ENCODE measurements at regions not wholly inside any gene's neighbourhood (a gene's known extent, or its start where the extent isn't known, plus 50 kb on each side); places are given as distances from the start of the nearest gene placed in this dataset.
"Not testable (repeated sequence)": the region's sequence is repeated elsewhere in the genome, so short reads cannot be mapped to it uniquely, and the experiment has no call there.

- intact Hi-C loops (cut with DNase I; ENCODE audit: low total_unique reads) (no loop called here), in situ Hi-C loops (cut with MboI; ENCODE audit: low sequenced_read_pairs in 4 of 4) (no loop called here)
- no peaks in the 10 kb centered on the region for H3K36me3 ChIP-seq
- DNase-seq = no peak
- H3K27me3 ChIP-seq = no peaks in the 10 kb centered on the region
- no peak for ATAC-seq
- no peaks in the 10 kb centered on the region for H3K4me1 ChIP-seq
- TF ChIP-seq POLR2A (IDR thresholded peaks at IDR 0.05) (no peak), CTCF (IDR thresholded peaks at IDR 0.05 in 4 of 5, conservative IDR thresholded peaks at IDR 0.05 in 1 of 5) (no peak)
- no peak overlapping the region for H3K27ac ChIP-seq
- H3K9me3 ChIP-seq = no peaks in the 10 kb centered on the region
- no peak overlapping the region for H3K4me3 ChIP-seq
Observed at GRCh38 chr3:102037209-102037608, 187.9 kb downstream of the NFKBIZ start.

- in situ Hi-C loops (cut with MboI; ENCODE audit: low sequenced_read_pairs in 4 of 4) = no loop called here
- ATAC-seq (no peak), DNase-seq (no peak)
- no peak overlapping the region for H3K4me3 ChIP-seq
- no peaks in the 10 kb centered on the region for H3K27me3 ChIP-seq
- no peaks in the 10 kb centered on the region for H3K9me3 ChIP-seq
- H3K36me3 ChIP-seq = no peaks in the 10 kb centered on the region
- no peaks in the 10 kb centered on the region for H3K4me1 ChIP-seq
- intact Hi-C loops (cut with DNase I; ENCODE audit: low total_unique reads) = no loop called here
- H3K27ac ChIP-seq = no peak overlapping the region
- TF ChIP-seq POLR2A (IDR thresholded peaks at IDR 0.05) (no peak), CTCF (IDR thresholded peaks at IDR 0.05 in 4 of 5, conservative IDR thresholded peaks at IDR 0.05 in 1 of 5) (no peak)
Observed at GRCh38 chr3:102037791-102038190, 188.5 kb downstream of the NFKBIZ start.

GRCh38 chr3:102038477-102039142 lies 189.3 kb downstream of the NFKBIZ start:
- no peaks in the 10 kb centered on the region for H3K36me3 ChIP-seq
- DNase-seq (no peak), ATAC-seq (no peak)
- in situ Hi-C loops (cut with MboI; ENCODE audit: low sequenced_read_pairs in 4 of 4) (no loop called here), intact Hi-C loops (cut with DNase I; ENCODE audit: low total_unique reads) (no loop called here)
- no peak for TF ChIP-seq CTCF (IDR thresholded peaks at IDR 0.05 in 4 of 5, conservative IDR thresholded peaks at IDR 0.05 in 1 of 5)
- H3K27ac ChIP-seq = no peak overlapping the region
- H3K4me3 ChIP-seq = no peak overlapping the region
- no peaks in the 10 kb centered on the region for H3K4me1 ChIP-seq
- no peaks in the 10 kb centered on the region for H3K27me3 ChIP-seq
- H3K9me3 ChIP-seq = no peaks in the 10 kb centered on the region

GRCh38 chr3:102040144-102040543 lies 190.8 kb downstream of the NFKBIZ start:
- H3K36me3 ChIP-seq; intact Hi-C loops (cut with DNase I; ENCODE audit: low total_unique reads); H3K27ac ChIP-seq; H3K27me3 ChIP-seq; in situ Hi-C loops (cut with MboI; ENCODE audit: low sequenced_read_pairs in 4 of 4); H3K4me1 ChIP-seq; DNase-seq; ATAC-seq; H3K9me3 ChIP-seq; H3K4me3 ChIP-seq: not testable (repeated sequence)

GRCh38 chr3:102053375-102053989 lies 204.2 kb downstream of the NFKBIZ start:
- DNase-seq (no peak), ATAC-seq (no peak)
- Histone ChIP-seq H3K36me3 (no peaks in the 10 kb centered on the region), H3K4me1 (no peaks in the 10 kb centered on the region), H3K4me3 (no peak overlapping the region), H3K27me3 (no peaks in the 10 kb centered on the region), H3K9me3 (no peaks in the 10 kb centered on the region), H3K27ac (no peak overlapping the region)
- no peak for TF ChIP-seq POLR2A (IDR thresholded peaks at IDR 0.05)
- no peak for TF ChIP-seq CTCF (IDR thresholded peaks at IDR 0.05 in 4 of 5, conservative IDR thresholded peaks at IDR 0.05 in 1 of 5)
- intact Hi-C loops (cut with DNase I; ENCODE audit: low total_unique reads) = no loop called here
- in situ Hi-C loops (cut with MboI; ENCODE audit: low sequenced_read_pairs in 4 of 4) = no loop called here

All from gastrocnemius medialis (tissue), 4 donors.